BJ (cell line): ENCODE measurements at regions not wholly inside any gene's neighbourhood (a gene's known extent, or its start where the extent isn't known, plus 50 kb on each side); places are given as distances from the start of the nearest gene placed in this dataset.

Experiments used
- CTCF ChIA-PET: fragments of 350-600 bp; formaldehyde crosslinking; extraction: SDS; loops from one replicate; lab custom pipeline; 2021; ENCODE audit warnings: antibody characterized with exemption, inconsistent platforms; lab: Yijun Ruan, JAX
- POLR2A ChIA-PET: fragments of 300-600 bp; sonication (Branson Sonifier 250); formaldehyde crosslinking; extraction: SDS; loops from one replicate; lab custom pipeline; 2021; ENCODE audit warnings: antibody characterized with exemption; lab: Charles Lee
- DNase-seq: peaks from one replicate; pipeline ENCODE4 v3.0.0-alpha.2; 2011; ENCODE audit warnings: low read depth
- H3K27me3 ChIP-seq: 2 replicates; pipeline ENCODE4 v1.6.0; 2011; ENCODE audit warnings: low read length; ENCODE audit not compliant: control insufficient read depth, insufficient read depth
- H3K36me3 ChIP-seq: 2 replicates; pipeline ENCODE4 v1.5.1; 2011; ENCODE audit warnings: low read length; ENCODE audit not compliant: control insufficient read depth, insufficient read depth
- H3K4me3 ChIP-seq: 2 replicates; pipeline ENCODE4 v1.5.1; 2011; ENCODE audit warnings: low read depth, mild to moderate bottlenecking, control low read depth, low read length
- CTCF ChIP-seq: IDR thresholded peaks from 2 replicates; pipeline ENCODE4 v1.5.1; 2011; ENCODE audit warnings: low read depth, mild to moderate bottlenecking, control low read depth, inconsistent platforms, low read length, moderate library complexity; ENCODE audit not compliant: insufficient read depth

GRCh38 chr5:164650427-164650826 is 1145.0 kb downstream of the MAT2B start:
- H3K27me3 ChIP-seq, result no peaks in the 10 kb centered on the region
- ChIA-PET POLR2A (no interaction called here), CTCF (no interaction called here)
- no peaks in the 10 kb centered on the region for H3K36me3 ChIP-seq
- no peak for DNase-seq
- TF ChIP-seq CTCF, result no peak
- no peak overlapping the region for H3K4me3 ChIP-seq

GRCh38 chr5:164651546-164652275 is 1146.3 kb downstream of the MAT2B start:
- CTCF ChIA-PET, result no interaction called here
- no peaks in the 10 kb centered on the region for H3K27me3 ChIP-seq
- H3K36me3 ChIP-seq, result no peaks in the 10 kb centered on the region
- POLR2A ChIA-PET, result no interaction called here
- no peak for TF ChIP-seq CTCF
- DNase-seq, result no peak
- no peak overlapping the region for H3K4me3 ChIP-seq

GRCh38 chr5:164652276-164652660 is 1146.8 kb downstream of the MAT2B start:
- Histone ChIP-seq H3K4me3 (no peak overlapping the region), H3K27me3 (no peaks in the 10 kb centered on the region), H3K36me3 (no peaks in the 10 kb centered on the region)
- no peak for DNase-seq
- TF ChIP-seq CTCF, result no peak
- ChIA-PET POLR2A (no interaction called here), CTCF (no interaction called here)

GRCh38 chr5:164663198-164663989 is 1158.0 kb downstream of the MAT2B start:
- H3K4me3 ChIP-seq, result no peak overlapping the region
- ChIA-PET POLR2A (no interaction called here), CTCF (no interaction called here)
- no peak for DNase-seq
- no peaks in the 10 kb centered on the region for H3K36me3 ChIP-seq
- no peak for TF ChIP-seq CTCF
- no peaks in the 10 kb centered on the region for H3K27me3 ChIP-seq

- no peak overlapping the region for H3K4me3 ChIP-seq
- TF ChIP-seq CTCF, result no peak
- ChIA-PET CTCF (interaction anchor here (0.6 kb wide), 1 partner anchor 538 kb away, joined by 3 read pairs; no protein-coding TSS in a partner anchor), POLR2A (no interaction called here)
- H3K36me3 ChIP-seq, result no peaks in the 10 kb centered on the region
- H3K27me3 ChIP-seq, result no peaks in the 10 kb centered on the region
- no peak for DNase-seq
Measured at GRCh38 chr5:164671640-164672039, 1166.2 kb downstream of the MAT2B start.
